SK-N-SH (cell line): ENCODE measurements at regions not wholly inside any gene's neighbourhood (a gene's known extent, or its start where the extent isn't known, plus 50 kb on each side); places are given as distances from the start of the nearest gene placed in this dataset.

ENCODE experiments used
- CHD2 ChIP-seq: fragments of 150-350 bp; IDR thresholded peaks from 2 replicates; pipeline ENCODE4 v1.6.1; 2018; ENCODE audit warnings: low read length; ENCODE audit not compliant: partially characterized antibody
- FOSL2 ChIP-seq: IDR thresholded peaks from 2 replicates; pipeline ENCODE4 v1.4.0; 2012; ENCODE audit warnings: low read depth, mild to moderate bottlenecking, moderate library complexity, borderline replicate concordance
- FOXM1 ChIP-seq: IDR thresholded peaks from 2 replicates; pipeline ENCODE4 v1.4.0; 2012; ENCODE audit warnings: low read depth, mild to moderate bottlenecking
- GATA2 ChIP-seq: sonication (generic); formaldehyde crosslinking; IDR thresholded peaks from 2 replicates; pipeline ENCODE4 v1.5.0; 2020; ENCODE audit warnings: mild to moderate bottlenecking, missing genetic modification reagents
- MXI1 ChIP-seq: IDR thresholded peaks from 2 replicates; pipeline ENCODE4 v1.6.1; 2012; ENCODE audit warnings: mild to moderate bottlenecking, low read depth, low read length, improper control_type of control experiment
- POLR2AphosphoS5 ChIP-seq: IDR thresholded peaks from 2 replicates; pipeline ENCODE4 v1.6.1; 2012; ENCODE audit warnings: low read depth, low read length
- RCOR1 ChIP-seq: fragments of 150-350 bp; IDR thresholded peaks from 2 replicates; pipeline ENCODE4 v1.6.1; 2017; ENCODE audit warnings: antibody characterized with exemption, low read length
- SIN3A ChIP-seq: IDR thresholded peaks from 2 replicates; pipeline ENCODE4 v1.6.1; 2012; ENCODE audit warnings: low read depth, mild to moderate bottlenecking, low read length, moderate library complexity, borderline replicate concordance
- SMC3 ChIP-seq: IDR thresholded peaks from 2 replicates; pipeline ENCODE4 v1.6.1; 2012; ENCODE audit warnings: low read depth, low read length, improper control_type of control experiment
- TCF12 ChIP-seq: IDR thresholded peaks from 2 replicates; pipeline ENCODE4 v1.4.0; 2012
- USF1 ChIP-seq: IDR thresholded peaks from 2 replicates; pipeline ENCODE4 v1.4.0; 2012; ENCODE audit warnings: low read depth, borderline replicate concordance
- TF ChIP-seq, protein P1 (sequence below): fragments of 200-600 bp; sonication (generic); IDR thresholded peaks from 2 replicates; pipeline ENCODE4 v1.6.1; 2017; ENCODE audit warnings: antibody characterized with exemption, mild to moderate bottlenecking, moderate library complexity
- TF ChIP-seq, protein P2 (sequence below): IDR thresholded peaks from 2 replicates; pipeline ENCODE4 v1.6.1; 2012; ENCODE audit warnings: mild to moderate bottlenecking, low read depth, low read length, moderate library complexity

DNA sequence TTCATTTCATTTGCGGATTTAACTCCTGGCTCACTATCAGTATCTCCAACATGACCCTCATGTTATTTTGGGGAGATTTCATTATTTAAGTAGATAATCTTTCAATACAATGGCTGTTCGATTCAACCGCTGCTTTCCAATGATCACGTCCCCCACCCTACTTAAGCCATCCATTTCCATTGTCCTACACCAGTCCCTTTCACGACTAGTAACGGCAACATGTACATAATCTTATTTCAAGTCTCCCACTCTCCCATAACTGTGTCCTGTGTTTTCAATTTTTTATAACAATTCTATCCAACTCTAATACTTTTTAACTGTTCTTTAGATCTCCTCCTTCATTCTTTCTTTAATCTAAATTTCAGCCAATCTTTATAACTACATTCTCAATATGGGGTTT is 890.8 kb upstream of the MAP3K7 start:
- TF ChIP-seq, protein P1, sequence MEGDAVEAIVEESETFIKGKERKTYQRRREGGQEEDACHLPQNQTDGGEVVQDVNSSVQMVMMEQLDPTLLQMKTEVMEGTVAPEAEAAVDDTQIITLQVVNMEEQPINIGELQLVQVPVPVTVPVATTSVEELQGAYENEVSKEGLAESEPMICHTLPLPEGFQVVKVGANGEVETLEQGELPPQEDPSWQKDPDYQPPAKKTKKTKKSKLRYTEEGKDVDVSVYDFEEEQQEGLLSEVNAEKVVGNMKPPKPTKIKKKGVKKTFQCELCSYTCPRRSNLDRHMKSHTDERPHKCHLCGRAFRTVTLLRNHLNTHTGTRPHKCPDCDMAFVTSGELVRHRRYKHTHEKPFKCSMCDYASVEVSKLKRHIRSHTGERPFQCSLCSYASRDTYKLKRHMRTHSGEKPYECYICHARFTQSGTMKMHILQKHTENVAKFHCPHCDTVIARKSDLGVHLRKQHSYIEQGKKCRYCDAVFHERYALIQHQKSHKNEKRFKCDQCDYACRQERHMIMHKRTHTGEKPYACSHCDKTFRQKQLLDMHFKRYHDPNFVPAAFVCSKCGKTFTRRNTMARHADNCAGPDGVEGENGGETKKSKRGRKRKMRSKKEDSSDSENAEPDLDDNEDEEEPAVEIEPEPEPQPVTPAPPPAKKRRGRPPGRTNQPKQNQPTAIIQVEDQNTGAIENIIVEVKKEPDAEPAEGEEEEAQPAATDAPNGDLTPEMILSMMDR, result no peak
- TF ChIP-seq POLR2AphosphoS5, result no peak
- TF ChIP-seq, protein P2, sequence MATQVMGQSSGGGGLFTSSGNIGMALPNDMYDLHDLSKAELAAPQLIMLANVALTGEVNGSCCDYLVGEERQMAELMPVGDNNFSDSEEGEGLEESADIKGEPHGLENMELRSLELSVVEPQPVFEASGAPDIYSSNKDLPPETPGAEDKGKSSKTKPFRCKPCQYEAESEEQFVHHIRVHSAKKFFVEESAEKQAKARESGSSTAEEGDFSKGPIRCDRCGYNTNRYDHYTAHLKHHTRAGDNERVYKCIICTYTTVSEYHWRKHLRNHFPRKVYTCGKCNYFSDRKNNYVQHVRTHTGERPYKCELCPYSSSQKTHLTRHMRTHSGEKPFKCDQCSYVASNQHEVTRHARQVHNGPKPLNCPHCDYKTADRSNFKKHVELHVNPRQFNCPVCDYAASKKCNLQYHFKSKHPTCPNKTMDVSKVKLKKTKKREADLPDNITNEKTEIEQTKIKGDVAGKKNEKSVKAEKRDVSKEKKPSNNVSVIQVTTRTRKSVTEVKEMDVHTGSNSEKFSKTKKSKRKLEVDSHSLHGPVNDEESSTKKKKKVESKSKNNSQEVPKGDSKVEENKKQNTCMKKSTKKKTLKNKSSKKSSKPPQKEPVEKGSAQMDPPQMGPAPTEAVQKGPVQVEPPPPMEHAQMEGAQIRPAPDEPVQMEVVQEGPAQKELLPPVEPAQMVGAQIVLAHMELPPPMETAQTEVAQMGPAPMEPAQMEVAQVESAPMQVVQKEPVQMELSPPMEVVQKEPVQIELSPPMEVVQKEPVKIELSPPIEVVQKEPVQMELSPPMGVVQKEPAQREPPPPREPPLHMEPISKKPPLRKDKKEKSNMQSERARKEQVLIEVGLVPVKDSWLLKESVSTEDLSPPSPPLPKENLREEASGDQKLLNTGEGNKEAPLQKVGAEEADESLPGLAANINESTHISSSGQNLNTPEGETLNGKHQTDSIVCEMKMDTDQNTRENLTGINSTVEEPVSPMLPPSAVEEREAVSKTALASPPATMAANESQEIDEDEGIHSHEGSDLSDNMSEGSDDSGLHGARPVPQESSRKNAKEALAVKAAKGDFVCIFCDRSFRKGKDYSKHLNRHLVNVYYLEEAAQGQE, result no peak
- no peak for TF ChIP-seq SIN3A
- no peak for TF ChIP-seq GATA2
- TF ChIP-seq RCOR1, result no peak
- no peak for TF ChIP-seq TCF12
- no peak for TF ChIP-seq USF1
- no peak for TF ChIP-seq MXI1
- no peak for TF ChIP-seq FOSL2
- no peak for TF ChIP-seq SMC3
- no peak for TF ChIP-seq FOXM1
- no peak for TF ChIP-seq CHD2
